Breast epithelium (tissue), 3 donors: ENCODE measurements at regions not wholly inside any gene's neighbourhood (a gene's known extent, or its start where the extent isn't known, plus 50 kb on each side); places are given as distances from the start of the nearest gene placed in this dataset.

Experiments
- CTCF ChIP-seq, 3 donors: fragments of 450-650 bp; IDR thresholded peaks; one replicate each; pipeline ENCODE4 v1.5.1; 2016 to 2017; ENCODE audit warnings: antibody characterized with exemption in 3 of 3, mild to moderate bottlenecking in 3 of 3, moderate library complexity in 3 of 3
- POLR2A ChIP-seq: fragments of 450-650 bp; IDR thresholded peaks from one replicate; pipeline ENCODE4 v1.6.1; 2016; ENCODE audit warnings: antibody characterized with exemption, mild to moderate bottlenecking, moderate library complexity
- POLR2AphosphoS5 ChIP-seq, 3 donors: sonication (generic); formaldehyde crosslinking; IDR thresholded peaks; one replicate each; pipeline ENCODE4 v1.6.1; 2017; ENCODE audit warnings: antibody characterized with exemption in 3 of 3

- no peak for TF ChIP-seq POLR2A
- TF ChIP-seq CTCF (IDR thresholded peaks at IDR 0.05): no peak
- no peak for TF ChIP-seq POLR2AphosphoS5 (IDR thresholded peaks at IDR 0.05)
Measured at GRCh38 chr3:10609134-10609533, 103.7 kb upstream of the ATP2B2 start.
